A204.1 (cell line): ENCODE measurements at regions not wholly inside any gene's neighbourhood (a gene's known extent, or its start where the extent isn't known, plus 50 kb on each side); places are given as distances from the start of the nearest gene placed in this dataset.
A peak's percentile ranks its signal among the peaks of the same experiment; 100 is the strongest.
"Not testable (repeated sequence)": the region's sequence is repeated elsewhere in the genome, so short reads cannot be mapped to it uniquely, and the experiment has no call there.

Source experiments
- FAIRE-seq: peaks from 2 replicates; lab custom pipeline; 2012; peaks lifted over from hg19 to GRCh38; lab: Jason Lieb, UNC

- FAIRE-seq = no peak
Observed at GRCh38 chr1:243996223-243996622, 54.9 kb upstream of the ZBTB18 start.

- no peak for FAIRE-seq
Observed at GRCh38 chr1:243991650-243992049, 59.4 kb upstream of the ZBTB18 start.

DNA sequence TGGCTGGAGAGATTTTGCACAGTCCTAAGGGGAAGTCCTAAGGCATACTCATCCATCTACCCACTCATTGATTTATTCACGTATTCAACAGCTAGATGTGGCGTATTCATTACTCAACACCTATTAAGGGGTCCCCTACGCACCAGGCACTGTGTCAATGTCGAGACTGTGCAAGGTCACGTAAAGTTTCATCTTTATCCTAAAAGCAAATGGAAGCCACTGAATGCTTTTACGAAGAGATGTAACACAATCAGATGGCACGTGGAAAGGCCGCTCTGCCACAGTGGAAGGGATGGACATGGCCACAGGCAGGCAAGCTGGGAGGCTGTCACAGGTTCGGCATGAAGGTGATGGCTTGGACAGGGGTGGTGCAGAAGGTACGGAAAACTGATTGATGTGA lies 66.3 kb upstream of the ZBTB18 start:
- FAIRE-seq = no peak

GRCh38 chr1:243982447-243983018 lies 68.5 kb upstream of the ZBTB18 start:
- FAIRE-seq = no peak

- no peak for FAIRE-seq
Observed at GRCh38 chr1:243980471-243980870, 70.6 kb upstream of the ZBTB18 start.

- peak; percentile 94 for FAIRE-seq
Observed at GRCh38 chr1:243980071-243980470, 71.0 kb upstream of the ZBTB18 start.

GRCh38 chr1:243979396-243979795 lies 71.7 kb upstream of the ZBTB18 start:
- FAIRE-seq = no peak

DNA sequence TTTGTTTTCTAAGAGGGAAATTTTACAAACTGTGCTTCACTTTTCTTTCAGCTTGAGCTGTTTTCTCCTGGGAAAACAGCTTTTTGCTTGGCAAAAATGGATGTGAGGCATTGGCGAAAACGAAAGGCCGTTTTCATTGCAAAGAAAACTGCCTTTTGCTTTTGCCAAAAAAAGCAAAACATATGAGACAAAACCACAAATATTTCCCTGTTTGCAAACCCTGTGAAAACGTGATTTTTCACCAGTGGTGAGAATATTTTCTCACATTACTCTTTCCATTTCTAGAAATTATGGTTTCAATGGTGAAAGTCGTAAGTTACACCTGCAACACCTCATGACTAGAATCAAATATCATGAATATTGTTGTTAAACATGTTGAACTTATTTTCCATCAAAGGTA lies 74.0 kb upstream of the ZBTB18 start:
- no peak for FAIRE-seq

GRCh38 chr1:243974451-243975292 lies 76.4 kb upstream of the ZBTB18 start:
- FAIRE-seq = no peak

DNA sequence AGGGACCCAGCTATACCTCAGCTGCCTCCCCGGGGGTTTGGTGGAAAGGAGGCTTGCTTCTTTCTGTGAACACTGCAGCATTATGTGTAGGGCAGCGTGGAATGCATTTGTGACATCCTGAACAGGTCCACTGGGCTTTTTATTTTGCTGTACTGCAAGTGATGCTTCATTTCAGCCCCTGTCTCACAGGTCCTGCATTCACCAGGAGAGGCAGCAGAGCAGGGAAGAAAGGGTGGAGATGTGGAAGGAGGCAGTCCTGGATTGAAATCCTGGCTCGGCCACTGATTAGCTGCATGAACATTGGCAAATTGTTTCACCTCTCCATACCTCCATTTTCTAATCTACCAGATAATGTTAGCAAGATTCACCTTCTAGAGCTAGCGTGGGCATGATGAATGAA lies 77.9 kb upstream of the ZBTB18 start:
- FAIRE-seq = no peak

DNA sequence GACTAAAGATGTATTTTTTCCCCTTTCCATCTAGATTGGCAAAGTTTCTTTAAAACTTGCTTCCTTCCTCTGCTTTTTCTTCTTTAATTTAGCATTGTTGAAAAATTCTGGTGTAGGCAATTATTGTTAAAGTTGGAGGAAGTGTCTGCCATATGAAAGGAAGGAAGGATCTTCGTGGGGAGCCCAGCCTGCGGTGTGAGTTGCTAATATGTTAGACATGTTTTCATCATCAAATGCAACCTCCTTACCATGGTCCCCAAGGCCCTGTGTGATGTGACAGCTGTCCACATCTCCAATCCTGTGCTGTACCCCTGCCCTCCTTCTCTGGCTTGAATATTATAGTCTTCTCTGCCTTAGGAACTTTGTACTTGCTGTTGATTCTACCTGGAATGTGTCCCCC lies 81.0 kb upstream of the ZBTB18 start:
- no peak for FAIRE-seq

DNA sequence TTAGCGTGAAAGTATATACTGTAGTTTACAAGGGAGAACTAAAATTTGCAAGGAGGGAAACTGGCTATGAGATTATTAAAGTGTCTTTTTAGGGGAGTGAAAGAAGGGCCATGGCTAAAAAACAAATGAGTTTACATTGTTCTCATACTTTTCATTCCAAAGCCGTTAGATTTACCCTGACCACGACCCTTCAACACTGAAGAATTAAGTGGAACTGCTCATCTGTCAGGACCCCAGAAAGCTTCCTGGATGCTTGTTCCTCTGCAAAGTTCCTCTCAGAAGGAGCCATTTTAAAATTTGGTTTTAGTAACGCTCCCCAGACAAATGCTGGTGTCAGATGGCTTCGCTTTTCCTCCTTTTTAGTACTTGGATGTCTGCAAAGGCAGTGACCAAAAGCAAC lies 82.7 kb upstream of the ZBTB18 start:
- FAIRE-seq = no peak

- FAIRE-seq = no peak
Observed at GRCh38 chr1:243964915-243965314, 86.2 kb upstream of the ZBTB18 start.

DNA sequence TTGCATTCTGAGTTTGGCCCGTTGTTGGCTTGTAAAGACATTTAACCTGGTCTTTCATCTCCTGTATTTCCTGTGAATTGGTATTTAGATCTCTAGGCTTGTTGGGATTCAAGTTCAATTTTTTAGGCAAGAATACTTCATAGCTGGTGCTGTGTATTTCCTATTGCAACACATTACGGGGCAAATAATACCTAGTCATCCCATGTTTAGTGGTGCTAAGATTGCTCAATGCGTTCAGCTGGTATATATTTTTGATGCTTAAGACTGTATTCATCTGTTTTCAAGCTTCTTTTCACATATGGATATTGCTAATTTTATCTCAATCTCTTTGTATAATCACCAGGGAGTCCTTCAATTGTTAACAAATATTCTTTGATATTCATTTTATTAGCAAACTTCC lies 87.5 kb upstream of the ZBTB18 start:
- no peak for FAIRE-seq

DNA sequence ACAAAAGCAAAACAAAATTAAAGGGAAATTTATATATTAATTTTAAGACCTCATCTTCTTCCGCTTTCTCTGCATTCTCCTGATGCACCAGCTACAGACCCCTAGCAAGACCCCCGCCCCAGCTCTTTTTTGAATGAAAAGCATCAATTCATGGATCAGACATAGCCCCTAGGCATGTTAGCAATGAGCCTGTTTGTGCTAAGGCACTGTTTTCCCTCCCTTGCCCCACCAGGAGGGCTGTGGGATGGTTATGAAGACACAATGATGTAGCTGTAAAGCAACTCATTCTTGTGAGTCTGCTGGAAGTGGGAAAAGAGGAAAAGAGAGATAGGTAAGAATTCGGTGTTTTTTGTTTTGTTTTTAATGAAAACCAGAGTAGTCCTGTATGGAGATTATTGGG lies 88.5 kb upstream of the ZBTB18 start:
- no peak for FAIRE-seq

- FAIRE-seq = no peak
Observed at GRCh38 chr1:243959998-243960397, 91.1 kb upstream of the ZBTB18 start.

GRCh38 chr1:243957141-243957540 lies 93.9 kb upstream of the ZBTB18 start:
- no peak for FAIRE-seq

DNA sequence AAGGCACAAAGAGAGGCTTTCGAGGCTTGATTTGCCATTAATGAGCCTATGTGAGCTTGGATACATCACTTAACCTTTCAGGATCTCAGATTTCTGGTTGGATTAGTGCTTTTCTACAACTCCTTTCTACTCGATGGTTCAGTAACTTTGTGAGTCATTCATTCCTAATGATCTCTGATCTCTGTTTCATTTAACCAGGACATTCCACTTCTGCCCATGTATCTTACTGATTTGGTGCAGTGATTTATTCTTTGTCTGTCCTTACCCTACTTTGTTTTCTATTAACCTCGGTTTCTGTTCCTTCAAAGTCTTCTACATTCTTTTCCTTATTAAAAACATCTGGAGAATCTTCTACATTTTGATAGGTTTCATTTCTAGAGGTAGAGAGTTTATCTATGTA lies 94.6 kb upstream of the ZBTB18 start:
- no peak for FAIRE-seq

DNA sequence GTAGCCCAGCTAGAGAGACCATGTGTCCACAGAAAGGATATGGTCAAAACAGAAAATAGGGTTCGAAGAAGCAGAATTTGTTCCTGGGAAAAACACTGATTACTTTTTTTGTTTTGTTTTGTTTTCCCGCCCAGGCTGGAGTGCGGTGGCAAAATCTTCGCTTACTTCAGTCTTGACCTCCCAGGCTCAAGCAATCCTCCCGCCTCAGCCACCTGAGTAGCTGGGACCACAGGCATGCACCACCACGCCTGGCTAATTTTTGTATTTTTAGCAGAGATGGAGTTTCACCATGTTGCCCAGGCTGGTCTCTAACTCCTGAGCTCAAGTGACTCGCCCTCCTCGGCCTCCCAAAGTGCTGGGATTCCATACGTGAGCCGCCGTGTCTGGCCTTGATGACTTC lies 99.9 kb upstream of the ZBTB18 start:
- FAIRE-seq = not testable (repeated sequence)

- no peak for FAIRE-seq
Observed at GRCh38 chr1:243950166-243950565, 100.1 kb upstream of the AKT3 start.

GRCh38 chr1:243946946-243947345 lies 96.9 kb upstream of the AKT3 start:
- FAIRE-seq = no peak

- no peak for FAIRE-seq
Observed at GRCh38 chr1:243946253-243946652, 96.2 kb upstream of the AKT3 start.

DNA sequence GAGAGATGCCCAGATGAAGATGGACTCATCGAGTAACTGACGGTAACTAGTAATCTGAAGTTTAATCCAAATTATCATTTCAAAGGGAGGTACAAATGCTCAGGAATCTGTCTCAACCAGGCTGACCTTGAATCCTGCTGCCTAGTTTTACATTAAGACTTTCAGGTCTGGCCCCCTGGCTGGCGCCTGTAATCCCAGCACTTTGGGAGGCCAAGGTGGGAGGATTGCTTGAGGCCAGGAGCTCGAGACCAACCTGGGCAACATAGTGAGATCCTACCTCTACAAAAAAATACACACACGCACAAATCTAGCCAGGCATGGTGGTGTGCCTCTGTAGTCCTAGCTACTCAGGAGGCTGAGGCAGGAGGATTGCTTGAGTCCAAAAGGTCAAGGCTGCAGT lies 95.7 kb upstream of the AKT3 start:
- FAIRE-seq = no peak
